ENCODE measurements at regions not wholly inside any gene's neighbourhood (a gene's known extent, or its start where the extent isn't known, plus 50 kb on each side); places are given as distances from the start of the nearest gene placed in this dataset.

- TF ChIP-seq CTCF (IDR thresholded peaks at IDR 0.05) (no peak), POLR2A (IDR thresholded peaks at IDR 0.05) (no peak)
These were observed 358.9 kb downstream of the ICE1 start for GRCh38 chr5:5781335-5781734.

All from adrenal gland (tissue), 5 donors.